Activated CD8-positive, alpha-beta T cell treated with anti-CD3 and anti-CD28 coated beads, Interleukin-2, amount 10 ng/mL, durations not matched to agents 7 days and 5 days (primary cell): ENCODE measurements at regions not wholly inside any gene's neighbourhood (a gene's known extent, or its start where the extent isn't known, plus 50 kb on each side); places are given as distances from the start of the nearest gene placed in this dataset.

Experiments used
- ATAC-seq: fragments of 150-1000 bp; cut with Tn5 transposase; one replicate; pipeline ENCODE4 v1.10.0; 2021; ENCODE audit warnings: moderate library complexity
- CTCF ChIA-PET: fragments of 350-600 bp; sonication (Branson Sonifier 250); formaldehyde crosslinking; loops from one replicate; lab custom pipeline; 2021; ENCODE audit warnings: antibody characterized with exemption; lab: Charles Lee
- POLR2A ChIA-PET: fragments of 350-600 bp; sonication (Branson Sonifier 250); formaldehyde crosslinking; loops from one replicate; lab custom pipeline; 2021; ENCODE audit warnings: antibody characterized with exemption; lab: Charles Lee
- DNase-seq: peaks from one replicate; pipeline ENCODE4 v3.0.0-alpha.2; 2020
- H3K27ac Mint-ChIP-seq: one replicate; pipeline ENCODE4 v1.8.0; 2021; ENCODE audit warnings: mild to moderate bottlenecking, mixed read lengths
- H3K27me3 Mint-ChIP-seq: one replicate; pipeline ENCODE4 v1.8.0; 2021; ENCODE audit warnings: low read depth, mixed read lengths
- H3K36me3 Mint-ChIP-seq: one replicate; pipeline ENCODE4 v1.8.0; 2021; ENCODE audit warnings: low read depth, mixed read lengths
- H3K4me1 Mint-ChIP-seq: one replicate; pipeline ENCODE4 v1.8.0; 2021; ENCODE audit warnings: low read depth, mixed read lengths
- H3K4me3 Mint-ChIP-seq: one replicate; pipeline ENCODE4 v1.8.0; 2021; ENCODE audit warnings: mild to moderate bottlenecking, mixed read lengths
- H3K9me3 Mint-ChIP-seq: one replicate; pipeline ENCODE4 v1.8.0; 2022; ENCODE audit warnings: mixed read lengths; ENCODE audit not compliant: insufficient read depth

DNA sequence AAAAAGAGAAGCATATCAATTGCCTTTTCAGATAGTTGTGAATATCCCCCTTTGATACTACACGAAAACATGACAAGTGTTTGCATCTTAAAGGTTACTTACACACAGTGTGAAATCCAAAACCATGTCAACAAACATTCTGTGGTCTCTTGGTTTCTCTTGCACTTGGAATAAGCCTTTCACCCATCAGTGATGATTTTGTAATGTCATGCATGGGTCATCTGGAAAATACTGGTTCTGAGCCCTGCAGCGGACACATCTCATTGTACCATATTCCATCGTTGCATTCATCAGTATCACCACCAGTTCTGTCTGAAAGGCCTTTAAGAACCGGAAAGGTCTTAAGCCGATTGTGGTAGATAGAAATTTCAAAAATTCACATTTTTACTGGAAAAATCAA lies 65.4 kb upstream of the SOX1 start:
- no peak for DNase-seq
- ChIA-PET CTCF (no interaction called here), POLR2A (no interaction called here)
- Mint-ChIP-seq H3K4me3 (no peak overlapping the region), H3K4me1 (no peaks in the 10 kb centered on the region), H3K27me3 (no peaks in the 10 kb centered on the region), H3K9me3 (no peaks in the 10 kb centered on the region), H3K36me3 (no peaks in the 10 kb centered on the region), H3K27ac (no peak overlapping the region)
- ATAC-seq = no peak

DNA sequence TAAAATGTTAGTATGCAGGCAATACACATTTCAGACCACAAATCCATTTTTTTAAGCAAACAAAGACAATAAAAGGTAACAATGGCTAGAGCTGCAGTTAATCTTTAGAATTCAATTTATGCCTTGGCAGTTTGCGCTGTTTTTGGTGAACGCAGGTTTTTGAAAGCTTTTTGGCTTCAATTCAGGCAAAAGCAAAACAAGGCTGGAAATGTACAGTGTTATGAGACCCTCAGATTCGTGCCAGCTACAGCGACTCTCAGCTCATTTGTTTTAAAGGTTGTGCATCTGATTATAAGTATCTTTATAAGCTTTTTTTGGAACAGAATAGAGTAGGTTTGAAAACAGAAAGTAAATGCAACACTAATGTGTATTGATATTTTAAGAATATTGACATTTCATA lies 63.6 kb upstream of the SOX1 start:
- ATAC-seq (no peak), DNase-seq (no peak)
- Mint-ChIP-seq H3K36me3 (no peaks in the 10 kb centered on the region), H3K27me3 (no peaks in the 10 kb centered on the region), H3K27ac (no peak overlapping the region), H3K4me1 (no peaks in the 10 kb centered on the region), H3K9me3 (no peaks in the 10 kb centered on the region), H3K4me3 (no peak overlapping the region)
- ChIA-PET CTCF (no interaction called here), POLR2A (no interaction called here)

GRCh38 chr13:112003941-112004340 lies 63.0 kb upstream of the SOX1 start:
- H3K4me1 Mint-ChIP-seq = no peaks in the 10 kb centered on the region
- H3K27me3 Mint-ChIP-seq = no peaks in the 10 kb centered on the region
- CTCF ChIA-PET = no interaction called here

GRCh38 chr13:112005925-112006324 lies 61.0 kb upstream of the SOX1 start:
- ATAC-seq (no peak), DNase-seq (no peak)
- Mint-ChIP-seq H3K9me3 (no peaks in the 10 kb centered on the region), H3K4me3 (no peak overlapping the region), H3K36me3 (no peaks in the 10 kb centered on the region), H3K27ac (no peak overlapping the region), H3K4me1 (no peaks in the 10 kb centered on the region), H3K27me3 (no peaks in the 10 kb centered on the region)
- CTCF ChIA-PET = no interaction called here
- POLR2A ChIA-PET = no interaction called here

More at GRCh38 chr13:112003941-112004340, 63.0 kb upstream of the SOX1 start:
- no peak overlapping the region for H3K4me3 Mint-ChIP-seq
- no peak overlapping the region for H3K27ac Mint-ChIP-seq
- no peak for ATAC-seq
- POLR2A ChIA-PET = no interaction called here
- no peaks in the 10 kb centered on the region for H3K9me3 Mint-ChIP-seq
- no peaks in the 10 kb centered on the region for H3K36me3 Mint-ChIP-seq
- no peak for DNase-seq

DNA sequence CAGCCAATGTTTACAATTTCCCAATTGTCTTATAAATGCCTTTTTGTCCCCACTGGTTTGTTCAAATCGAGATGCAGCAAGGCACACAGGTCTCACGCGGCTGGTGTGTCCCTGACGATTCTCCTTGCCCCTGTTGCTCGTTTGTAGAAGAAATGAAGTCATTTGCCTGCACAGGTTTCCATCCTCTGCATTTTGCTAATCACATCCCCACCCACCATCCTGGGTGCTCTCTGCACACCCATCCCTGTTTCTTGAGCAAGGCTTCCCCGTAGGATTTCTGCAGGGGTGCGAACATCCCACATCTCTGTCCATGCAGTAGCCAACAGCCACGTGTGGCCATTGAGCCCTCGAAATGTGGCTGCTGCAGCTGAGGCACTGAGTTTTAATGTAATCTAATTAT lies 59.8 kb upstream of the SOX1 start:
- Mint-ChIP-seq H3K27ac (no peak overlapping the region), H3K27me3 (no peaks in the 10 kb centered on the region), H3K36me3 (no peaks in the 10 kb centered on the region), H3K4me1 (no peaks in the 10 kb centered on the region), H3K4me3 (no peak overlapping the region), H3K9me3 (no peaks in the 10 kb centered on the region)
- POLR2A ChIA-PET = no interaction called here
- CTCF ChIA-PET = no interaction called here
- no peak for ATAC-seq
- DNase-seq = no peak

GRCh38 chr13:112010714-112011113 lies 56.2 kb upstream of the SOX1 start:
- Mint-ChIP-seq H3K9me3 (no peaks in the 10 kb centered on the region), H3K4me3 (no peak overlapping the region), H3K4me1 (no peaks in the 10 kb centered on the region), H3K27ac (no peak overlapping the region), H3K27me3 (no peaks in the 10 kb centered on the region), H3K36me3 (no peaks in the 10 kb centered on the region)
- CTCF ChIA-PET = no interaction called here
- DNase-seq = no peak
- POLR2A ChIA-PET = no interaction called here
- no peak for ATAC-seq

DNA sequence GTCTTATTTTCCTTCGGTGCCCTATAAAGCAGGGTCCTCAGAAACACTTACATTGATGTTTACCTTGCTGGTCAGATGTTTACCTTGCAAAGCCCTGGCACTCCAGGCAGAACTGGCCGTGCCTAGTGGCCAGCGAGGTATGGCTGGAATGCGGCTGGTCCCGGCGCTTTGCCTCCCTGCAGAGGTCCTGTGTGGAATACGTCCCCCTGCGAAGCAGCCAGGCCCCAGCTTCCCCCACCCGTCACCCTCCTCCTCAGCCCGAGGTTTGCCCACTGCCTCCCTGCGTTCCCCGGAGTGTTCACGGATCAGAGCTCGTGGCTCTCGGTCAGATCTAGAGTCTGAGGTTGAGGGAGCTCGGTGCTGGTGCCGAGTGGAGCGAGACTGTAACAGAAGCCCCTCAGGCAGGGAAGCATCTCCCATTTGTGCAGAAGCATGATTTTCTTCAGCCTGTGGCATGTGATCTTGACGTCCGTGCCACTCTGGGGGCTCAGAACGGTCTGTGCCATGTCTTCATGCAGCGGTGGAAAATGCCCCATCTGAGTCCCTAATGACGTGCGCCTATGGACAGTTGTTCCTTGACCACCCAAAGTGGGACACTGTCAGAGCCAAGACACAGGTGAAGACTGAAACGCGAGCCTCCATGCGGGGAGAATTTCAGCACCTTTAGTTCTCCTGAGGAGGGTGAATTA lies 54.8 kb upstream of the SOX1 start:
- no peak overlapping the region for H3K27ac Mint-ChIP-seq
- no peaks in the 10 kb centered on the region for H3K9me3 Mint-ChIP-seq
- no peaks in the 10 kb centered on the region for H3K4me1 Mint-ChIP-seq
- H3K27me3 Mint-ChIP-seq = no peaks in the 10 kb centered on the region
- ChIA-PET POLR2A (no interaction called here), CTCF (no interaction called here)
- no peaks in the 10 kb centered on the region for H3K36me3 Mint-ChIP-seq
- DNase-seq = no peak
- no peak overlapping the region for H3K4me3 Mint-ChIP-seq
- ATAC-seq = no peak

GRCh38 chr13:112012705-112013085 lies 54.3 kb upstream of the SOX1 start:
- Mint-ChIP-seq H3K27me3 (no peaks in the 10 kb centered on the region), H3K36me3 (no peaks in the 10 kb centered on the region), H3K27ac (no peak overlapping the region), H3K9me3 (no peaks in the 10 kb centered on the region), H3K4me1 (no peaks in the 10 kb centered on the region), H3K4me3 (no peak overlapping the region)
- ChIA-PET CTCF (no interaction called here), POLR2A (no interaction called here)
- no peak for DNase-seq
- no peak for ATAC-seq

GRCh38 chr13:112013665-112014064 lies 53.3 kb upstream of the SOX1 start:
- Mint-ChIP-seq H3K27ac (no peak overlapping the region), H3K27me3 (no peaks in the 10 kb centered on the region), H3K9me3 (no peaks in the 10 kb centered on the region), H3K36me3 (no peaks in the 10 kb centered on the region), H3K4me3 (no peak overlapping the region), H3K4me1 (no peaks in the 10 kb centered on the region)
- ATAC-seq (no peak), DNase-seq (no peak)
- ChIA-PET POLR2A (no interaction called here), CTCF (no interaction called here)

GRCh38 chr13:112014857-112015256 lies 52.1 kb upstream of the SOX1 start:
- Mint-ChIP-seq H3K27ac (no peak overlapping the region), H3K4me1 (no peaks in the 10 kb centered on the region), H3K9me3 (no peaks in the 10 kb centered on the region), H3K4me3 (no peak overlapping the region), H3K36me3 (no peaks in the 10 kb centered on the region), H3K27me3 (no peaks in the 10 kb centered on the region)
- ChIA-PET POLR2A (no interaction called here), CTCF (no interaction called here)
- ATAC-seq (no peak), DNase-seq (no peak)
